ENCODE measurements at regions not wholly inside any gene's neighbourhood (a gene's known extent, or its start where the extent isn't known, plus 50 kb on each side); places are given as distances from the start of the nearest gene placed in this dataset.
"Not testable (repeated sequence)": the region's sequence is repeated elsewhere in the genome, so short reads cannot be mapped to it uniquely, and the experiment has no call there.

- DNase-seq; H4K20me1 ChIP-seq (ENCODE audit: insufficient read depth, low read length); H3K36me3 ChIP-seq (ENCODE audit: insufficient read depth, low read length); H3K9ac ChIP-seq (ENCODE audit: low read depth, low read length); H3K79me2 ChIP-seq (ENCODE audit: insufficient read depth, low read length); H3K4me2 ChIP-seq (ENCODE audit: insufficient read depth, low read length); ATAC-seq (ENCODE audit: insufficient read depth, low read depth); H3K27me3 ChIP-seq (ENCODE audit: insufficient read depth, low read length, poor library complexity); H3K4me3 ChIP-seq (ENCODE audit: low read depth in 1 of 2, low read length in 2 of 2); H2AFZ ChIP-seq (ENCODE audit: low read depth, low read length); H3K9me3 ChIP-seq (ENCODE audit: insufficient read depth, low read length, severe bottlenecking); H3K27ac ChIP-seq (ENCODE audit: low read length); H3K4me1 ChIP-seq (ENCODE audit: insufficient read depth, low read length): not testable (repeated sequence)
Observed at GRCh38 chr9:62918648-62919385, 1729.0 kb downstream of the SPATA31A7 start.

GRCh38 chr9:62931484-62931883 is 1741.6 kb downstream of the SPATA31A7 start:
- not testable (repeated sequence) for H3K9me3 ChIP-seq (ENCODE audit: insufficient read depth, low read length, severe bottlenecking); ATAC-seq (ENCODE audit: insufficient read depth, low read depth); H3K27me3 ChIP-seq (ENCODE audit: insufficient read depth, low read length, poor library complexity); H3K4me2 ChIP-seq (ENCODE audit: insufficient read depth, low read length); H2AFZ ChIP-seq (ENCODE audit: low read depth, low read length); H3K36me3 ChIP-seq (ENCODE audit: insufficient read depth, low read length); H3K4me3 ChIP-seq (ENCODE audit: low read depth in 1 of 2, low read length in 2 of 2); DNase-seq; H3K9ac ChIP-seq (ENCODE audit: low read depth, low read length); H3K27ac ChIP-seq (ENCODE audit: low read length); H4K20me1 ChIP-seq (ENCODE audit: insufficient read depth, low read length); H3K4me1 ChIP-seq (ENCODE audit: insufficient read depth, low read length); H3K79me2 ChIP-seq (ENCODE audit: insufficient read depth, low read length)

GRCh38 chr9:62952840-62953239 is 1763.0 kb downstream of the SPATA31A7 start:
- not testable (repeated sequence) for H3K9ac ChIP-seq (ENCODE audit: low read depth, low read length); H3K27ac ChIP-seq (ENCODE audit: low read length); H3K36me3 ChIP-seq (ENCODE audit: insufficient read depth, low read length); H2AFZ ChIP-seq (ENCODE audit: low read depth, low read length); H4K20me1 ChIP-seq (ENCODE audit: insufficient read depth, low read length); H3K27me3 ChIP-seq (ENCODE audit: insufficient read depth, low read length, poor library complexity); DNase-seq; H3K4me2 ChIP-seq (ENCODE audit: insufficient read depth, low read length); H3K4me3 ChIP-seq (ENCODE audit: low read depth in 1 of 2, low read length in 2 of 2); ATAC-seq (ENCODE audit: insufficient read depth, low read depth); H3K9me3 ChIP-seq (ENCODE audit: insufficient read depth, low read length, severe bottlenecking); H3K79me2 ChIP-seq (ENCODE audit: insufficient read depth, low read length); H3K4me1 ChIP-seq (ENCODE audit: insufficient read depth, low read length)

Measured in DND-41 (cell line).